ENCODE measurements at regions not wholly inside any gene's neighbourhood (a gene's known extent, or its start where the extent isn't known, plus 50 kb on each side); places are given as distances from the start of the nearest gene placed in this dataset.

GRCh38 chr9:129400971-129401622, 219.8 kb downstream of the C9orf50 start:
- TF ChIP-seq CTCF (conservative IDR thresholded peaks at IDR 0.05; ENCODE audit: low read depth, low read length) (no peak), EZH2 (IDR thresholded peaks at IDR 0.05; ENCODE audit: borderline replicate concordance, low read depth, low read length, poor library complexity, severe bottlenecking) (no peak)
- BruUV-seq (replicated peaks): no TSS peak
- ChIA-PET CTCF (no interaction called here), POLR2A (ENCODE audit: low non-redundant PET) (no interaction called here)
- Histone ChIP-seq H3K4me3 (ENCODE audit: low read depth, low read length, poor library complexity, severe bottlenecking) (no peak overlapping the region), H3K36me3 (ENCODE audit: insufficient read depth, low read length, poor library complexity, severe bottlenecking) (no peaks in the 10 kb centered on the region), H3K27me3 (replicated peaks; ENCODE audit: insufficient read depth, low read depth, low read length, poor library complexity) (no peaks in the 10 kb centered on the region), H3K9me3 (ENCODE audit: low read depth, low read length, poor library complexity, severe bottlenecking) (no peaks in the 10 kb centered on the region), H3K27ac (ENCODE audit: low read depth, low read length, poor library complexity, severe bottlenecking) (no peak overlapping the region), H3K4me1 (ENCODE audit: insufficient read depth, low read length, poor library complexity, severe bottlenecking) (peaks cover 20% of the 10 kb centered on the region)
- intact Hi-C loops (cut with micrococcal nuclease; ENCODE audit: unreplicated experiment): no loop called here
- DNase-seq (ENCODE audit: low spot score): no peak

DNA sequence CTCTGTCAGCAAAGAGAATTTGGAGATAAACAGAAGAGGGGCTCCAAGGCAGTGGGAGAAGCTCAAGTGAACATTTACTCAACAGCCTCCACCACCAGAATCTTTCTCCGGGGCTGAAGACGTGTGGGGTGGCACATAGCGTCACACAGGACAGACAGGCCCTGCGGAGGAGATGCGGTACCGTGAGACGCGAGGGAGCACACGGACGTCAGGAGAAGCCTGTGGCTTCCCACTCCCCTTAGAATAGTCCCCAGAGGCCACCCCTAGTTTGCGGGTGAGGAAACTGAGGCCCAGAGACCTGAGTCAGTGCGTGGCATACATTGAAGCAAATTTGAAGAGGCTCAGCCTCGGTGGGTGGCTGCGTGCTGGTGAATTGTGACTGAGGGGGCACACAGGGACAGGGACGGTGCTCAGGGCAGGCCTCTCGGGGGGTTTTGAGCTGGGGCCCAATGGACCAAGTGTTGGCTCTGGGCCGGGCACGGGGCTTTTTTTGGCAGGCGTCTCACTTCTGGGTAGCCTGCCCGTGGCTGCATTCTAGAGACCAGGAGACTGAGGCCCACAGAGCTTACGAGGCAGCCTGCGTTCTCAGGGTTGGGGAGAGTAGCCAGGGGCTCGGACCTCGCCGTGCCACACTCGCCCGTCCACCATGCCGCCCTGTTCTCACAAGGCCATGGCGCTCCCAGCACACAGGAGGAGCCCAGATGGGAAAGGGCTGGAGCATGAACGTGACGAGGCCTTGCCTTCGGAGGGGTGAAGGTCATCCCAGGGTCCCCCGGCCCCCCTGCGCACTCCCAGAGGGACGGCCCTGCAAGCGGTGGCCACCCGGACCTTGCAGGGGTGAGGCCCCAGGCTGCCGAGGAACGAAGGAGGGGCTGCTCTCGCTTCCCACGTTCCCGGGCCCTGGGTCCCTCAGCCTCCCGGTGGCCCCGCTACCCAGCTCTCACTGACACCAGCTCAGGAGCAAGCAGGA, 220.6 kb downstream of the C9orf50 start:
- Histone ChIP-seq H3K27me3 (replicated peaks; ENCODE audit: insufficient read depth, low read depth, low read length, poor library complexity) (no peaks in the 10 kb centered on the region), H3K9me3 (ENCODE audit: low read depth, low read length, poor library complexity, severe bottlenecking) (no peaks in the 10 kb centered on the region), H3K36me3 (ENCODE audit: insufficient read depth, low read length, poor library complexity, severe bottlenecking) (no peaks in the 10 kb centered on the region), H3K4me3 (ENCODE audit: low read depth, low read length, poor library complexity, severe bottlenecking) (no peak overlapping the region), H3K27ac (ENCODE audit: low read depth, low read length, poor library complexity, severe bottlenecking) (no peak overlapping the region), H3K4me1 (ENCODE audit: insufficient read depth, low read length, poor library complexity, severe bottlenecking) (peaks cover 20% of the 10 kb centered on the region)
- TF ChIP-seq CTCF (conservative IDR thresholded peaks at IDR 0.05; ENCODE audit: low read depth, low read length): no peak
- no peak for TF ChIP-seq EZH2 (IDR thresholded peaks at IDR 0.05; ENCODE audit: borderline replicate concordance, low read depth, low read length, poor library complexity, severe bottlenecking)
- POLR2A ChIA-PET (ENCODE audit: low non-redundant PET): no interaction called here
- CTCF ChIA-PET: no interaction called here
- intact Hi-C loops (cut with micrococcal nuclease; ENCODE audit: unreplicated experiment): no loop called here
- no TSS peak for BruUV-seq (replicated peaks)
- DNase-seq (ENCODE audit: low spot score): no peak

DNA sequence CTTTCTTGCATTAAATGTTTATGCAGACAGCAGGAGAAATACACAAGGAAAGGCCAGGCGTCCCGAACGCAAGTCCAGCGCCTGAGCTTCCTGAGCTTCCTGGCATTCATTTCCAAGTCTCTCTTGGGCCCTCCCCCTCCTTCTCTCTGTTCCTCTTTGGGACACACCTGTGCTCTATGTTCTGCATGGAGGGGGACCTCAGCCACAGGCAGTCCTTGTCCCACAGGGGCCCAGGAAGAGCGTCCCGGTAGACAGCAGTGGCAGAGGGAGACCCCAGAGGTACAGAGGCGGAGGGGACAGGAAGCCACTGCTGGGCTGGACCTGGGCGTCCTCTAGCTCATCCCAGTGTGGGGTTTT, 221.3 kb downstream of the C9orf50 start:
- DNase-seq (ENCODE audit: low spot score): no peak
- ChIA-PET POLR2A (ENCODE audit: low non-redundant PET) (no interaction called here), CTCF (no interaction called here)
- Histone ChIP-seq H3K4me1 (ENCODE audit: insufficient read depth, low read length, poor library complexity, severe bottlenecking) (peaks cover 20% of the 10 kb centered on the region), H3K27ac (ENCODE audit: low read depth, low read length, poor library complexity, severe bottlenecking) (no peak overlapping the region), H3K4me3 (ENCODE audit: low read depth, low read length, poor library complexity, severe bottlenecking) (no peak overlapping the region), H3K36me3 (ENCODE audit: insufficient read depth, low read length, poor library complexity, severe bottlenecking) (no peaks in the 10 kb centered on the region), H3K9me3 (ENCODE audit: low read depth, low read length, poor library complexity, severe bottlenecking) (no peaks in the 10 kb centered on the region), H3K27me3 (replicated peaks; ENCODE audit: insufficient read depth, low read depth, low read length, poor library complexity) (no peaks in the 10 kb centered on the region)
- BruUV-seq (replicated peaks): no TSS peak
- no peak for TF ChIP-seq CTCF (conservative IDR thresholded peaks at IDR 0.05; ENCODE audit: low read depth, low read length)
- no peak for TF ChIP-seq EZH2 (IDR thresholded peaks at IDR 0.05; ENCODE audit: borderline replicate concordance, low read depth, low read length, poor library complexity, severe bottlenecking)
- intact Hi-C loops (cut with micrococcal nuclease; ENCODE audit: unreplicated experiment): no loop called here
